SKM-1 (cell line): ENCODE measurements at regions not wholly inside any gene's neighbourhood (a gene's known extent, or its start where the extent isn't known, plus 50 kb on each side); places are given as distances from the start of the nearest gene placed in this dataset.

Source experiments
- DNase-seq: peaks from one replicate; lab custom pipeline; 2025; ENCODE audit not compliant: unreplicated experiment; lab: John Stamatoyannopoulos, UW

DNA sequence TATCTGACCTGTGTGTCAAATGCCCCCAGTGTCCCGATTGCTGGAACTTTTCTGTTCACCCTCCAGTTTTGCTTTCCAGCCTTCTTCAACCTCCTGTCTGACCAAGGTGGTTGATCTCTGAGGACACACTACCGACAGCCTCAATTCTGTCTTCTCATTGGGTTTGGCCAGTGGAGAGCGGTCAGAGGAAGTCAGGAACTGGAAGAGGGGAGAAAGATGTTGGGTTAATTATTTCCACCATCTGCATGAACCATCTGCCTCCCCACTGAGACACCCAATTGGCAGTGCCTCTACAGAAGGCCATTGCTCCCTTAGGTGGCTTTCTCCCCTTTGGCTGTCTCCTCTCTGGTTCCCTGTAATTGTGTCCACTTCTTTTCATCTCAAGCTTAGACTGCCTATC is 154.3 kb upstream of the RAI14 start:
- no peak for DNase-seq

DNA sequence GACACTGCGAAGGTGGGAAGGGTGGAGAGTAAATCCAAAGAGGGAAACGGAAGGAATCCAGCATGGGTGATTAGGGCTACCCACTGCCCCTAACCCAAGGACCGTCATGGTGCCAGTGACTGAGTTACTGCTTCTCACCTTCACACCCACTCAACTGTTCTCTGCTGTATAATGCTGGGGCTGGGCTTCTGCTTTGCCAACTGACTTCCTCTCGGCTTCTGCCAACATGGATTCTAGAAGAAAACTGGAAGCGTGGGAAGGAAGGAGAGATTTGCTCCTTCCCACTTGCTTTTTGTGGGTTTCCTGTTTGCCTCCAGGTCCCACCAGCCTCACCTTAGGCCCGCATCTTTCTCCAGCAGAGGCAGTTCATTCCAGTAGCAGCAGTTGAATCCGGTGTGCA is 153.5 kb upstream of the RAI14 start:
- no peak for DNase-seq

DNA sequence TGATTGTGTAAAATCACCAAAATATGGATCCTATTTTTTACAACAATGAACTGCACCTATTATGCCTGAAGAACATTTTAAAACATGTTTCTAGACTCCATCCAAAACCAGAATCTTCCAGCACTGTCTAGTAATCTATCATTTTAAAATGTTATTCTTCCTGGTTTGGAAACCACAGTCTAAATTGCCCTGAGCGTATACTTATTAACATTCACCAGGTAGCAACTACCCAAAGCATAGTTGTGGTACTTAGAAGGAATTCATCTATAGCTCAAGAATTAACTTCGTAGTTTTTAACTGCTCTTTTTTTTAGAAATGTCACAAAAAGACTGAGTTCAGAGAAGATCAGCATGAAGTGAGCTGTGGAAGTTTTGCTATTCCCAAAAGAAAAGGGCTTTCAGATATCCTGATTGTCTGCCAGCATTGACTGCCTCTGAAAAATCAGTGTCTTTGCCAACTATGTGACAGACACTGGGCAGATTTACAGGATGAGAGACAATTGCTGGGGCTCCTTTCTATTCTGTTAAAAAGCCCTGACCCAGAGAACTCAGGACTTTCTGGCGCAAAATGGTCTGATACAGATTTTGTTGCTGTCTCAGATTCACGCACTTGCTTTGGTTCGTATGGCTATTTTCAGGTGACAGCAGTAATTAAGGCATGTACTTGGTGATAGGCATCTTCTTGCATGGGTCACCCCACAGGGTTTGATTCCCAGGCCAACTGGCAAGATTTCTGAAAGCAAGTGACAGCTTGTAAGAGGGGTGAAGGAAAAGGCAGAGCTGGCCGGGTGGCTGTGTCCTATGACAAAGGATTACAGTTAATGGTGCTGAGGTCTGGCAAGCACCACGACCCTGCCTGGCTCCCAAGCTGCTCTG is 152.5 kb upstream of the RAI14 start:
- DNase-seq = no peak

DNA sequence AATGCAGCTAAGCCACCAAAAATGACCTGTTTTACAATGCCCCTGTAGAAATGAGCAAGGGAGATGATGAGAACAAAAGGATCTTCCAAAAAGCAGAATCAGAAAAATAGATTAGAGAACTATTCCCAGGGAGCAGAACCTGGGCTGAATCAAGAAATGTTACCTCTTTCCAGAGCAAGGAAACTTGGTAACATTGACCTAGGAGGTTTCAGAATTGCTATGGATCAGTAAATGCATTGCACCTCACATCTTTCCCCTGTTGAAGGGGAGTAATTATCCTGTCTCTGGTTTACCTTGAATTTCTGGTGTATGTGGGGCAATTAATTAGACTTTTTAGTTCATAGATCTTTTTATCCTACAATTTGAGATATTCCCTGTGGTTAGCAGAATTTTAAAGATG is 151.2 kb upstream of the RAI14 start:
- no peak for DNase-seq

DNA sequence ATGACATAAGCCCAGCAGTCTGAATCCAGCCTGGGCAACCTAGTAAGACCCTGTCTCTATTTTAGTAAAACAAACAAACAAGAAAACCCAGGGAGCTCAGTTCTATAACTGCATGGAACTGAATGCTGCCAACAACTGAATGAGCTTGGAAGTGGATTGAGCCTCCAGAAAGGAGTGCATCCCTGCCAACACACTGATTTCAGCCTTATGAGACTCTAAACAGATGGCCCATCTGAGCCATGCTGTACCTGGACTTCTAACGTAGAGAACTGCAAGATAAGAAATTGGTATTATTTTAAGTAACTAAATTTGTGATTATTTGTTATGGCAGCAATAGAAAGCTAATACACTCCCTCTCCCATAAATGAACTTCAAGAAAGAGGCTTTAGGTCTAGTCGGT is 150.4 kb upstream of the RAI14 start:
- DNase-seq = no peak

DNA sequence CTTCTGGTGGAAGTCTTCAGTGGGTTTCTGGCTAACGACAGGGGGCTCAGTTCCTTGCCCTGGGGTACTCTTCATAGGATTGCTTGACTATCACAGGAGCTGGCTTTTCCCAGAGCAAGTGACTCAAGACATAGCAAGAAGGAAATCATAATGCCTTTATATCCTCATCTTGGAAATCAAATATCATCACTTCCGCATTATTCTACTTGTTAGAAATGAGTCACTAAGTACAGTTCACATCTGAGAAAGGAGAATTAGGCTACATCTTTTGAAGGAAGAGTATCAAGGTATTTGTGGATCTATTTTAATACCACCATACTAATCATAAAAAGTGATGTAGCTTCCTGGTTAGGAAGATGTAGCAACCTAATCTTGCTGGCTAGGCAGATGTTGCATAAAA is 148.2 kb upstream of the RAI14 start:
- DNase-seq = no peak

DNA sequence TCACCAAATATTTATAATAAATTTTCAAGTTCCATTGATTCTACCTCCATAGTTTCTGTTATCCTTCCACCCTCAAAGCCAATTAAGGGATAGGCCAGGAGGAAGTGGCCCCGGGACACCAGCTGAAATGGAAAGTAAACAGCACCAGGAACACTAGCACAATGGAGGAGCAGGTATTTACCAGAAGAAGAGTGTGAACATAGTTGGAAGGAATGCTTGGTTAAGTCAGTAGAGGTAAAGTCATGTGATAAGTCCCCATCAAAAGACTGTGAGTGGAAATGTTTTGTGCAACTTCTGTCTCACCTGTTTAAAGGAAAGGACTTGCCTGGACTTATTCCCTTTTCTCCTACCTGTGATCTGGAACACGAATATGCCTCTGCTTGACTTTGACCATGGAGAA is 146.7 kb upstream of the RAI14 start:
- no peak for DNase-seq

DNA sequence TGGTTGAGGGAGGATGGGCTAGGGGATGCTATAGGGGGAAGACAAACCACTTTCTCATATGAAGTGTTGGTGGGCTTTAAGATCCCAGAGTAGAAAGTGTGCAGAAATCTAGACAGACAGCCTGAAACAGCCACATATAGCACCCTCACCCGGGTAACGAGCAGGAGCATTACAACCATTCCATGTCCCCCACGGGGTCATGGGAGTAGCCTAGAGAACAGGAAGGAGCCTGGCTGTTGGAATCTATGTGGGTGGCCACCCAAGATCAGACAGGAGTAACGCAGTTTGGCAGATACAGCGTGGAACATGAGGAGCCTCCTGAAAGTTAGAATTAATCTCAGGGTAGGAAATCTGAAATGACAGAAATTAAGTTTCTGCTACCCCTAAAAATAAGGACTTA is 146.1 kb upstream of the RAI14 start:
- no peak for DNase-seq

DNA sequence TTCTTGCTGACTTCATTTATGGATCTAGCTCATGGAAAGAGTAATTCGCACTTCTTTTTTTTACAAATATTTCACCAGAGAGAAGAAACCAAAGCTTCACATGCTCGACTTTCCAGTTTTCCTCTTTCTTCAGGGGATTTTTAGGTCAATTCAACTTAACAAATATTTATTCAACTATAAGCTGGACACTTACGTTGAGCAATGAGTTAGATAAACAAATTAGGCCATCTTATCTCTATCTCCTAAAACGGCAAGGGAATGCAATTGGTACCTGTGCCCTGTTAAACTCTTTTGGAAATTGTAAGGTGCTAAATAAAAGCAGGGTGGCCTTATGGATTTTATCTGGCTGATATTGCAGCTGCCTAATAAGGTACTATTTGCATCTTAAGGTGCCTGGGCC is 145.1 kb upstream of the RAI14 start:
- no peak for DNase-seq

DNA sequence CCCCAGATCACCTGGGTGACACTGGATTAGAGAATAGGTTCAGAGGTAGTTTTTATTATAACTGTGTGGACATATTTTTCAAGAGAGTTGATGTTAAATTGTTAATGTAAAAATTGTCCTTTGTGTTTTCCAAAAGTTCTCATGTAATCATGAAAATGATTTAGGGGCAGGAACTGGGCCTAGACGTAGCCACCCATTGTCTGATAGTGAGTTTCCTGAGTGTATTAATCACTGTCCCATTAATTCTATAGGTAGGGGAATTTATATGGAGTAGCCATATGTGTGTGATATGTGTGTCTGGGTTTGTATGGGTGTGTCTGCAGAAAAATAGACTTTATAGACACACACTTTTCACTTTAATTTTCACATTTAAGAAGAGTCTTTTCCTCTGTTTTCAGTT is 144.6 kb upstream of the RAI14 start:
- DNase-seq = no peak

DNA sequence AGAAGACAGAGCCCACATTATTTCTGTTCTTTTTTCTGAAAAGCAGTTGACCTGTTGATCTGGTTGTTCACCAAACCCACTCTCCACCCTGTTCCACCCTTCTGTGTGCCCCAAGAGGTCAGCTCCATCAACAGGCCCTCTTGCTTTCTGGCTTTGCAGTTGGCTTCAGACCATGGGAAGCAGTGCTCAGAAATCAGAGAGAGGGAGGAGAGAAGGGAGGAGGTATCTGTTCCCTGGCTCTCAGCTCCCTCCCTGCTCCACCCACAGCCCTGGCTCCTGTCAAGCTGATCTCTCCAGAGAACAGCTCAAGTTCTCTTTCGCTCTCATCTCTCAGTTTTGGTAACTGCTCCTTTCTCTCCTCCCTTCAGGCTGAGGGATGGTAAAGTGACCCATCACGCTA is 144.2 kb upstream of the RAI14 start:
- no peak for DNase-seq

DNA sequence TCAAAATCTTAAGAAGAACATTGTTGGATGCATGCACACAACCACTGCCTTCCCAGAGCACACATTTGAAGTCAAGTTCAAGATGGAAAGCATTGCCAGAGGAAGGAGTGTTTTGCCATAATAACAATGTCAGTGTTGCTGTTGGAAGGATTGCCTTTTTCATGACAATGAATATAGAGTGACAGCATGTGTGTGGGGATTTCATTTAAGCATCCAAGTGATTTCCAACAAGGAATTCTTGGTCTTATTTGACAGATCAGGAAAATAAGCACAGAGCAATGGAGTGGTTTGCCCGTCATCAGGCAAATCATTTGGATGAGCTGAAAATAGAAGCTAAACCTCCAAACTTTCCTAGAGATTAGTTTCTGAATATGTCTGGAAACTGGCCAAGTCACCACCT is 140.0 kb upstream of the RAI14 start:
- DNase-seq = no peak

DNA sequence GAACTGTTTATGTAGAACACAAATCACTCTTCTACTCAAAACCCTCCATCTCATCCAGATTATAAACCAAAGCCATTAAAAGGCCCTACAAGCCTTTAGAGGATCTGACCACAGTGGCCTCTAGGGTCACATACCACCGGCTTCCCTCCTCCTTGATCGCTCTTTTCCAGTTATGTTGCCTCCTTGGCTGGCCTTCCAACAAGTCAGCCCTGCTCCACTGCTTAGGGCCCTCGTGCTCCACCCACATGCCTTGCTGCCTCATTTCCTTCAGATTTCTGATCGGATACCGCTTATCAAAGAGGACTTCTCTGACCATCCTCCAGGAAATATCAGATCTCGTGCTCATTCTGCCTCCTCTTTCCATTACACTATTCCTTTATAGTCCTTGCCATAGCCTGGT is 139.4 kb upstream of the RAI14 start:
- DNase-seq = no peak

DNA sequence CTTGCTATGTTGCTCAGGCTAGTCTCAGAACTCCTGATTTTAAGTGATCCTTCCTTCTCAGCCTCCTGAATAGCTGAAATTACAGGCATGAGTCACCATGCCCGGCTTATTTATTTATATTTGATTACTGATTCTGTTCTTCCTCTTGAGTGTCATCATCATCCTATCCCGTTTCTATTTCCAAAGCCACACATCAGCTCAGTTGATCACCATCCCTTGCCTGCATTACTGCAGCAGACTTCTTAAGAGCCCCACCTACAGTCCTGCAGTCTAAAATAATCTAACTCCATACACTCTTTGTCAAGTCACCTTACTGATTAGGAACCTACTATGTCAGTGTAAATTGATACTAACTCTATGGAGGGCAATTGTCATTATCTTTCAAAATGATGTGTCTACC is 138.9 kb upstream of the RAI14 start:
- no peak for DNase-seq

DNA sequence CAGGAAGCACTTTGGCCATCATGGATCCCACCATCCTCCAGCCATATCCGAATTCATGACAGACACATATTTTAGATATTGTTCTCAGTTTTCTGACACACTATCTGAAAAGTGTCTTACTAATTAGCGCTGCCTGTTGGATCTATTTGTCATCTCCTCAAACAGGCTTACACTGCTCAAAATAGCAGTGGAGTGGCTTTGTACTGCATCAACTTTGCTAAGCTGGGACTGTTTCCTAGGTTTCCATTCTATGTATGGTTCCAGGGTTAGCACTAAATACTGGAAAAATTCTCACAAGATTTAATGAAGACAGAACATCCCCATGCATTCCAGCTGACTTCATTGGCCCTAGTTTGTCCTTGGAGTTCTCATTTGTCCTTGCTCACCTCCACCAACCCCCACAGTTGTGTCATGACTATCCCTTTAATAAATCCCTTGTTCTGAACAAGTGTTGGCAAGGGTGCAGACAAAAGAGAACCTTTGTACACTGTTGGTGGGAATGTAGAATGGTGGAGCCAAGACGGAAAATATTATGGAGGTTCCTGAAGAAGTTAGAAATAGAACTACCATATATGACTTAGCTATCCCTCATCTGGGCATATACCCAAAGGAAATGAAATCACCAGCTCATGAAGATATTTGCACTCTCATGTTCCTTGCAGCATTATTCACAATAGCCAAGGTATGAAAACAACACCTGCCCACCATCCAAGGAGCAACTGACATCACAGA is 136.5 kb upstream of the RAI14 start:
- no peak for DNase-seq

DNA sequence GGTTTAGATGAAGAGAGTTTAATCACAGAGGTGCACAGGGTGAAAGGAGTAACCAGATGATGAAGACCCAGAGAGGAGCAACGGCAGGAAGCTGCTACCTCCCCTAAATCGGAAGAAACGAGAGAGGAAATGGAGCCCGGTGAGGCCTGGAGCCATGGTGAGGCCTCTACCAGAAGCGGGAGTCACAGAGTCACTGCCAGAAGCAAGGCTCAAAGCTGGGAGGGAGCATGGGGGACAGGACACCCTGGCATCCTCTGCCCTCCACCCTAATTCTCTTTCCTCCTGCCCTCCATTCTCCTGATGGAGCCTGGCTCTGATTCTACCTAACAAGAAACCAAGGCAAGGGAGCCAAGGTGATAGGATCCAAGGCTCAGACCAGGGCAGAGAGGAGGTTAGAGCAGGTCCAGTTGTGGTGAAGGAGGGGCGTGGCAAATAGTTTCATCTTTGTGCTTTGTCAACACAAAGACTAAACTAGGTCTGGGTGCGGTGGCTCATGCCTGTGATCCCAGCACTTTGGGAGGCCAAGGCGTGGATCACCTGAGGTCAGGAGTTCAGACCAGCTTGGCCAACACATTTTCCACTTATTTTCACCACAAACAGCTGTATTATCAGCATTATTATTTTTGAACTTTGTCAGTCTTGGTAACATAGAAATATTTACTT is 134.4 kb upstream of the RAI14 start:
- no peak for DNase-seq

DNA sequence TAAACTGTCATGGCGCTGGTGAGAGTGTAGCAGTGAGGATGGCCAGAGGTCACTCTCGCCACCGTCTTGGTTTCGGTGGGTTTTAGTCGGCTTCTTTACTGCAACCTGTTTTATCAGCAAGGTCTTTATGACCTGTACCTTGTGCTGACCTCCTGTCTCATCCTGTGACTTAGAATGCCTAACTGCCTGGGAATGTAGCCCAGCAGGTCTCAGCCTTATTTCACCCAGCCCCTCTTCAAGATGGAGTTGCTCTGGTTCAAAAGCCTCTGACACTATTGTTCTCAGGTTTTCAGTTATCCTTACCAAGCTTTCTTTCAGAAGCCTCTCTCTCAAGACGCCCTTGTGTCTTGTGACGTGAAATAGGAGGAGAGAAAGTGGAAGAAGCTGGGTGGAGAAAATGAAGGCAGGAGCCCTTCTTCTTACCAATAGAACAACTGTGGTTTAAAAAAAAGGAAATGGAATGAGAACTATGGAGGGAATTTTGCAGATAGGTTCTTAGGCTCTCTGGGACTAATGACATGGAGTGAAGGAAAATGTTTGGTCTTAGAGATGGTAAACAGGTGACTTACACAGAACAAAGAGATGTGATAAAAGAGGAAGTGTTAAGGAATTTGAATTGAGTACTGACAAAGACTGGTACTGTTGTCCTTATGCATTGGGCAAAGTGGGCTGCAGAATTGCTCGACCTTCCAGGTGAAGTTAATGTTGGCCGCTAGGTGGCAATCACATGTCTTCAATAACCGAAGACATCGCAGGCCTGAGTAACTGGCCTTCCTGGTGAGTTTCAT is 133.3 kb upstream of the RAI14 start:
- peak; percentile 31 for DNase-seq

DNA sequence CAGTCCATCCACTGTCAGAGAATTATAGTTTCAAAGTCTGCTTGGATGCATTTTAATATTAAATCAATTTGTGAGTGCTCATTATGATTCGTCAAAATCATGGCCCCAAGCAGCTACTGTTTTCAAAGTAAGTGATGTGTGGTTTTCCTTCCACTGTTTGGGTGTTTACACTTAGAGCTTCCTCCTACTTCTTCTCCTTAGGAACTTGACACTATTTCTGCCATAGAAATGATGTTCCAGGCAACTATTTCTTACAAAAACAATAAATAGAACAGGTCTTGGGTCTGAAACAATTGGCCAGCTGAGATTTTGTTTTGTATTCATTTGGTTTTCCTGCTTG is 132.8 kb upstream of the RAI14 start:
- no peak for DNase-seq

DNA sequence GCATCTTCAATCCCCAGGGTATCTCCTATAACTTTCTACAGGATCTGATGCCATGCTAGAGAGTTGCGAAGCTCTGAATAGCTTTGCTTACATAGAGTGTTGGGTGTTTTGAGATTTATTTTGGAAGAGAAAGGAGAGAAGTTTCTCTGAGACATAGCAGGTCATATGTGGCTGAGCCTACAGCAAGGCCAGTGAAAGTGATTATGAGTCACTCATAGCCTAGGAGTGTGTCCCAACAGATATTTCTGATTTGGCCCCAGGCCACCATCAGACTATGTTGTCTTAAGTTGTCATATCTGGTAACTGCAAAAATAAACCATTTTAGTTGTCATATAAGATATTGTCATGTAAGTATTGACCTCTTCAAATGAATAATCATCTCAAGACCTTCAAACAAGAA is 132.0 kb upstream of the RAI14 start:
- DNase-seq = no peak

DNA sequence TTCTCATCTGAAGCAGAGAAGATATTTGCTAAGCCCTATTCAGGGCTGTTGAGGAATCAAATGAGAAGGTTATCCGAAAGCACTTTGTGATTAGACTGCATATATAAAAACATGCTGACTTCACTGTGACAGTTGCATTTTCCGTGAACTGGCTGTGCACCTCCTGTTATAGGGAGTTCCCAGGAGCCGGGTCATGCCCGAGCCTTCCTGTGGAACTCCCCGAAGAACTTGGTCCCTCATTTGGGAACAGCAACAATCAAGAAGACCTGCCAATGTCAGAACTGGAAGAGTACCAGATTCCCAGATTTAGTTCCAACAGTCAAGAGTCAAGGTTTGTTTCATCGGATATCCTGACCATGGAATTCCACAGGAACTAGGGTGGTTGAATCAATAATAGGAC is 130.4 kb upstream of the RAI14 start:
- DNase-seq = no peak

DNA sequence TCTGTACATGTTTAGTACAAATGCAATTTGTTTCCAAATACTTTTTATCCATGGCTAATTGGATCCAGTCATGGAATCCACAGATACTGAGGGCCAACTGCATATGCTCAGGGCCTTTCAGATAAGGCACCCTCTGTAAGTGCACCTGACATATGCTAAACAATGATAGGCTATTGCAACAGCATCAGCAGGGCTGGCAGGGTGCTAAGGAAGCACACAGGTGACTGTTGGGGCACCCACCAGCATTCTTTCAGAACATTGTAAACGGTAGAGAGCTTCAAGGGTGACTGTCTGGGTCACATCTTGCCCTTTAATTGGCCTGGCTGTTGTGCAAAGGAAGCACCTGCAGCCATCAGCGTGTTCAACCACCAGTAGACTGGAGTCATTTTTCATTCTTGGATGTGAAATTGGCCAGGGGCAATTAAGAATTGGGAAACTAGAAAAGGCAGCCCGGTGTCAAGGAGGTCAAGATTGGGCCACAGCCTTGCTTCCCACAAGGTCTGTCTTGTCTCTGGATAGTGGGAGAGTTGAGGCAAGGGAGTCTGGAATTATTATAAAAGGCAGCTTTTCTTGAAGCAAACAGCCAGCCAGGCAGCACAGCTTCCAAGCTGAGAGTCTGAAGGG is 129.3 kb upstream of the RAI14 start:
- DNase-seq = no peak
